Activated CD4-positive, alpha-beta T cell treated with anti-CD3 and anti-CD28 coated beads, Interleukin-2, Interleukin-6, amounts not matched to agents 100 ng/mL and 50 ng/mL, durations not matched to agents 16 hours and 8 hours (primary cell): ENCODE measurements at regions not wholly inside any gene's neighbourhood (a gene's known extent, or its start where the extent isn't known, plus 50 kb on each side); places are given as distances from the start of the nearest gene placed in this dataset.
"Not testable (repeated sequence)": the region's sequence is repeated elsewhere in the genome, so short reads cannot be mapped to it uniquely, and the experiment has no call there.

Source experiments
- DNase-seq: peaks from one replicate; pipeline ENCODE4 v3.0.0-alpha.2; 2020

- DNase-seq, result not testable (repeated sequence)
Observed at GRCh38 chr5:176018598-176018997, 50.5 kb upstream of the THOC3 start.

- not testable (repeated sequence) for DNase-seq
Observed at GRCh38 chr5:176020852-176021251, 52.7 kb upstream of the THOC3 start.

GRCh38 chr5:176023535-176023934, 55.4 kb upstream of the THOC3 start:
- not testable (repeated sequence) for DNase-seq

- DNase-seq, result not testable (repeated sequence)
Observed at GRCh38 chr5:176029445-176029844, 61.3 kb upstream of the THOC3 start.

- not testable (repeated sequence) for DNase-seq
Observed at GRCh38 chr5:176030361-176031117, 62.4 kb upstream of the THOC3 start.

DNA sequence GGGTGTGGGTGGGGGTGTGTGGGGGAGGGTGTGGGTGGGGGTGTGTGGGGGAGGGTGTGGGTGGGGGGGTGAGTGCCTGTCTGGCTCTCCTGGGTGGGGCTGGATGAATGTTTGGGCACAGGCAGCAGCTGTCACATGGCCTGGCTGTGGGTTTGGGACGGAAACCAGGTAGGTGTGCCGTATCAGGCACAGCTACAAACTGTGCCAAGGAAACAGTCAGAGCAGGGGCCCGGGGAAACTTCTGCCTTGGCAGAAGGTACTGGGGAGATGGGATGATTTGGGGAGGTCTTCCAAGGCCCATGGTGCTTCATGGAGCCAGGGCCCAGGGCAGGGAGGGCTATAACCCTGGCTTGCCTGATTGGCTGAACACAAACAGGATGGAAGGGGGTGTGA, 63.0 kb upstream of the THOC3 start:
- DNase-seq, result not testable (repeated sequence)

- DNase-seq, result not testable (repeated sequence)
Observed at GRCh38 chr5:176033186-176033585, 65.1 kb upstream of the THOC3 start.

- DNase-seq, result not testable (repeated sequence)
Observed at GRCh38 chr5:176034407-176035200, 66.5 kb upstream of the THOC3 start.

- not testable (repeated sequence) for DNase-seq
Observed at GRCh38 chr5:176035201-176035530, 67.1 kb upstream of the THOC3 start.

DNA sequence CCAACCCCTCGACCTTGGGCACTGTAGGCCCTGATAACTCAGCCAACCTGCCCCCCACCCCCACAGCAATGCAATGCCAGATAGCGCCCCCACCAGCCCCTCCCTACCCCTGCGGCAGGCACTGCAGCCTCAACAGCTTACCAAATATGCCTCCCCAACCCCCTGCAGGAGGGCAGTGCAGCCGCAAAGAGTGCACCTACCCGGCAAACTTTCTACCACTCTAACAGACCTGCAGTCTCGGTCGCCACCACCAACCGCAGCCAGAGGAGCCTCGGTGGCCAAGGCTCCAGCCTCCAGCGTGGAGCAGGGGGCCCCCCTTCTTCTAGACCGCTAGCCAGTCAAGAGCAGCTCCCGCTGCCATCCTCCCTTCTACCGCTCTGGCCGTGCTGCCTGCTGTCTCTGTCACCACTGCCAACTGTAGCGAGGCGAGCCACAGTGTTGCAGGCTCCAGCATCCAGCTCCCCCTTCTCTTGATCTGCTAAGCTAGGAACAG, 67.7 kb upstream of the THOC3 start:
- DNase-seq, result not testable (repeated sequence)

GRCh38 chr5:176036391-176036790, 68.3 kb upstream of the THOC3 start:
- not testable (repeated sequence) for DNase-seq

DNA sequence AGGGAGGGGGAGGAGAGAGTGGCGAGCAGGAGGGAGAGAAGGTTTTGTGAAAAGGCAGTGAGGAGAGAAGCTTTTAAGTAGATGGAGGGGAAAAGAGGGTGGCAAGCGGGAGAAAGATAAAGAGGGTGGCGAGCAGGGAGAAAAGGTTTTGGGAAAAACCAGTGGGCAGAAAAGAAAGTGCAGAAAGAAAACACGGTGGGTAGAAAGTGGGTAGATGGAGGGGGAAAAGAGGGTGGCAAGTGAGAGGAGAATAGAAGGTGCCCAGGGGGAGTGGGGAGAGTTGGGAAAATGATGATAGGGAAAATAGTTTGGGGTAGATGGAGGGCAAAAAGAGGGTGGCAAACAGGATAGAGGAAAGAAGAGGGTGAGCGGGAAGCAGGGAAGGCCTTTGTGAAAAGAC, 69.1 kb upstream of the THOC3 start:
- DNase-seq, result not testable (repeated sequence)

DNA sequence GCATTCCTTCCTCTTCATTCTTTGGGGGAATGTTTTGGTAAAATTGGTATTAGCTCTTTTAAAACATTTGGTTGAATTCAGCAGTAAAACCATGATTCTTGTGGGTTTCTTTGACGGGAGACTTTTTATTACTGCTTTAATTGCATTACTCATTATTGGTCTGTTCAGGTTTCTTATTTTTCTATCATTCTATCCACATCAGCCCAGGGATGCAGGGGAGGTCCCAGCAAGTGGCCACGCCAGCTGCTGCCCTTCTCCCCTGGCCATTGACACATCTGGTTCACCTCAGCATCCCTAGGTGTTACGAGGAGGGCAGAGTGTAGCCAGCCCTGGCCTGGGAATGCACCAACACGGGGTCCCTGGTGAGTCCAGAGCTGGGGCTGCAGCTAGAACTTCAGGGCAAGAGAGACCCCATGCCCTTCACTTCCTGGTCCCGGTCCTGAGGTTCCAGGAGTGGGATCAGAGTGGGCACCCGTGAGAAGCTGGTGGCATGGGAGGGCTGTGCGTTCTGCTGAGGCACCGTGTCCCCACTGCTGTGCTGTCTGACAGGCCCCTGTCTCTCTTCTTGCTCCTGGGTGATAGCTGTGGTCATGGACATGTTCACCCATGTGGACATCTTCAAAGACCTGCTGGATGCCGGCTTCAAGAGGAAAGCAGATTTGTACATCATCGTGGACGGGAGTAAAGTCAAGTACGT, 72.1 kb upstream of the THOC3 start:
- not testable (repeated sequence) for DNase-seq

- DNase-seq, result not testable (repeated sequence)
Observed at GRCh38 chr5:176041248-176041994, 73.3 kb upstream of the THOC3 start.

GRCh38 chr5:176042020-176042658, 74.0 kb upstream of the THOC3 start:
- DNase-seq, result not testable (repeated sequence)

GRCh38 chr5:176043252-176043829, 75.2 kb upstream of the THOC3 start:
- not testable (repeated sequence) for DNase-seq

GRCh38 chr5:176043986-176044385, 75.9 kb upstream of the THOC3 start:
- DNase-seq, result not testable (repeated sequence)

DNA sequence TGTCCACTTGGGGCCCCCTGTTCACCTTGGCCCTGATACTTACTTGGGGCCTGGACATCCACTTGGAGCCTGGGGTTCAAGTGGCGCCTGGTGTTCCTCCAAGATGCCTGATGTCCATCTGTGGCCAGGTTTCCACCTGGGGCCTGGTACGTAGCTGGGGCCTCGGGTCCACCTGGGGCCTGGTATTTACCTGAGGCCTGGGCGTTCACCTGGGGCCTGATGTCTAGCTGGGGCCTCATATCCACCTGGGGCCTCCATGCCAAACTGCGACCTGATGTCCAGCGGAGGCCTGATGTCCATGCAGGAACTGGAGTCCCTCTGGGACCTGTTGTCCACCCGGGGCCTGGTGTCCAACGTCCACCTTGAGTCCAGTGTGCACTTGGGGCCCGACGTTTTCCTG, 76.3 kb upstream of the THOC3 start:
- DNase-seq, result not testable (repeated sequence)

DNA sequence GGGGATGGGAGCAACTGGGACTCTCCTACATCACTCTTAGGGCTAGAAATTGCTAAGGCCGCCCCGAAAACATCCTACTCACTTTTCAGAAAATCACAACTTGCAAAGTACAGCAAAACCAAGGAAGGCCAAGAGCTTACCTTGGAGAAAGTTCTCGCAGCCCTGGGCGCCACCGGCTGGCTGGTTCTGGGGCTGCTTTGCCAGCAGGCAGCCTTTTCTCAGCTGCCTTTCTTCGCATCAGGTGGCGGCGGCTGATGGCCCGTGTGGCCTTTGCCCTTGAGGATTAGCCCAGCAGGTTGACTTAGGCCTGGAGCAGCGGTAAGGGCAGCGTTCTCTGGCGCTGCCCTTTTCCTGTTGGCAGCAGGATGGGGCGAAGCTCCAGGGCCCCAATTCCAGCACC, 77.3 kb upstream of the THOC3 start:
- not testable (repeated sequence) for DNase-seq

GRCh38 chr5:176048671-176049070, 80.6 kb upstream of the THOC3 start:
- not testable (repeated sequence) for DNase-seq

- peak; percentile 17 for DNase-seq
Observed at GRCh38 chr5:176060472-176061268, 92.6 kb upstream of the THOC3 start.
